ENCODE measurements at regions not wholly inside any gene's neighbourhood (a gene's known extent, or its start where the extent isn't known, plus 50 kb on each side); places are given as distances from the start of the nearest gene placed in this dataset.

- FAIRE-seq = no peak
- no peak for DNase-seq (ENCODE audit: insufficient read length, low spot score)
- TF ChIP-seq CTCF (IDR thresholded peaks at IDR 0.05; ENCODE audit: insufficient read depth, missing control alignments) = no peak
Measured at GRCh38 chr3:89795506-89795905, 688.1 kb downstream of the EPHA3 start.

- no peak for DNase-seq (ENCODE audit: insufficient read length, low spot score)
- FAIRE-seq = no peak
- TF ChIP-seq CTCF (IDR thresholded peaks at IDR 0.05; ENCODE audit: insufficient read depth, missing control alignments) = no peak
Measured at GRCh38 chr3:89802881-89803280, 695.5 kb downstream of the EPHA3 start.

- FAIRE-seq = no peak
- no peak for TF ChIP-seq CTCF (IDR thresholded peaks at IDR 0.05; ENCODE audit: insufficient read depth, missing control alignments)
- DNase-seq (ENCODE audit: insufficient read length, low spot score) = no peak
Measured at GRCh38 chr3:89803711-89804110, 696.3 kb downstream of the EPHA3 start.

- no peak for TF ChIP-seq CTCF (IDR thresholded peaks at IDR 0.05; ENCODE audit: insufficient read depth, missing control alignments)
- no peak for DNase-seq (ENCODE audit: insufficient read length, low spot score)
- no peak for FAIRE-seq
Measured at GRCh38 chr3:89806166-89806565, 698.7 kb downstream of the EPHA3 start.

GRCh38 chr3:89808680-89809197 is 701.3 kb downstream of the EPHA3 start:
- DNase-seq (ENCODE audit: insufficient read length, low spot score) = no peak
- no peak for TF ChIP-seq CTCF (IDR thresholded peaks at IDR 0.05; ENCODE audit: insufficient read depth, missing control alignments)
- FAIRE-seq = no peak

GRCh38 chr3:89813500-89813899 is 706.1 kb downstream of the EPHA3 start:
- TF ChIP-seq CTCF (IDR thresholded peaks at IDR 0.05; ENCODE audit: insufficient read depth, missing control alignments) = no peak
- no peak for FAIRE-seq
- no peak for DNase-seq (ENCODE audit: insufficient read length, low spot score)

GRCh38 chr3:89841041-89841440 is 733.6 kb downstream of the EPHA3 start:
- no peak for TF ChIP-seq CTCF (IDR thresholded peaks at IDR 0.05; ENCODE audit: insufficient read depth, missing control alignments)
- no peak for FAIRE-seq
- DNase-seq (ENCODE audit: insufficient read length, low spot score) = no peak

Data from D721Med (cell line).